DOHH2 (cell line): ENCODE measurements at regions not wholly inside any gene's neighbourhood (a gene's known extent, or its start where the extent isn't known, plus 50 kb on each side); places are given as distances from the start of the nearest gene placed in this dataset.

ENCODE experiments used
- CTCF ChIP-seq: fragments of 200-600 bp; sonication (generic); IDR thresholded peaks from one replicate; pipeline ENCODE4 v1.5.1; 2014; ENCODE audit warnings: antibody characterized with exemption, mild to moderate bottlenecking, low read depth, low read length; ENCODE audit not compliant: poor library complexity, severe bottlenecking
- EZH2phosphoT487 ChIP-seq: fragments of 200-600 bp; sonication (generic); IDR thresholded peaks from 2 replicates; pipeline ENCODE4 v1.6.1; 2017; ENCODE audit warnings: borderline replicate concordance, mild to moderate bottlenecking, antibody characterized with exemption, low read length, moderate library complexity, mixed read lengths

GRCh38 chrX:85454295-85454694, 74.8 kb upstream of the POF1B start:
- TF ChIP-seq CTCF (no peak), EZH2phosphoT487 (no peak)
